ENCODE measurements at regions not wholly inside any gene's neighbourhood (a gene's known extent, or its start where the extent isn't known, plus 50 kb on each side); places are given as distances from the start of the nearest gene placed in this dataset.
A peak's percentile ranks its signal among the peaks of the same experiment; 100 is the strongest.
"Not testable (repeated sequence)": the region's sequence is repeated elsewhere in the genome, so short reads cannot be mapped to it uniquely, and the experiment has no call there.

- DNase-seq = no peak
Observed at GRCh38 chr5:116905885-116906284, 331.3 kb upstream of the SEMA6A start.

DNA sequence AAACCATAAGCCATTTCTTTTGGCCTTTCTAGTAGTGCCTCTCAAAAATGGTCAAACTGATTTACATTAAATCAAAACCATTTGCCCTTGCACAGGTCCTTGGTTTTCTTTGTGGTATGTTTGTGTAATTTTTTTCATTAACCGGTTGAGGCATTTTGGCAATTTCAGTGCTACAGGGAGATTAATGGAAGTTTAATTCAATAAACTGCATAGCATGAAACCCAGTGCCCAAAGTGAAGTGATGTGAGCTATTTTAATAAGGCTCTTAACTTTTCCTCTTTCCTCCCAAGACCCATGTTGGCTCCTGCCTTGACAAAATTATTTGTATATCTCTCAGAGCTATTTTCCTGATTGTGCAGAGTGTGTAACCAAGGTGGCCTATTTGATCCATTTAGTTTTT lies 326.2 kb upstream of the SEMA6A start:
- DNase-seq = no peak

DNA sequence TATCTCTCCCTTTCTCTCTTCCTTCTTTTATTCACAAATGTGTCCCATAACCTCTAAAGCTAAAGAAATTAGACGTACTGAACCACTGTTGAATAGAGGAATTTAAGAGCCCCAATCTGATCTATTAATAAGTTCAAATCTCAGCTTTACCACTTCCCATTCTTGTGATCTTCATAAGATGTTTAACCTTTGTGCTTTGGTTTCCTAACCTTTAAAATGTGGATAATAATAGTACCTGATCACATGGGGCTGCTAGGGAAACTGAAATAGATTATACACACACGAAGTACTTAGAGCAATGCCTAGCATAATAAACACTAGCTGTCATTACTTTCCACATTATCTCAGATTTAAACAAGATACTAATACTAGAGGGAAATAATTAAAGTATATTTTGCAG lies 324.3 kb upstream of the SEMA6A start:
- DNase-seq = no peak

- no peak for DNase-seq
Observed at GRCh38 chr5:116897291-116897690, 322.7 kb upstream of the SEMA6A start.

DNA sequence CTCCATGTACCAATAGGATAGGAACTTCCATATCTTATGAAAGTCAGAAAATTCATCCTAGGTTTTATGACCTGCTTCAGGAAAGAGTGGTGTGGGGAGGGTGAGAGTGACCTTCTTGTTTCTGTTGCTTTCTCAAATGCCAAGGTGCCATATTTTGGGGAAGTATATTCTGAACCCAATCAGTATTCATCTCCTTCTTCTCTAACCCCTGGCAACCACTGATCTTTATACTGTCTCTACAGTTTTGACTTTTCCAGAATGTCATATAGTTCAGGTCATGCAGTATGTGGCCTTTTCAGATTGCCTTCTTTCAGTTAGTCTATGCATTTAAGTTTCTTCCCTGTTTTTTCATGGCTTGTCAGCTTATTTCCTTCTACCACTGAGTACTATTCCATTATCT lies 321.4 kb upstream of the SEMA6A start:
- DNase-seq = no peak

DNA sequence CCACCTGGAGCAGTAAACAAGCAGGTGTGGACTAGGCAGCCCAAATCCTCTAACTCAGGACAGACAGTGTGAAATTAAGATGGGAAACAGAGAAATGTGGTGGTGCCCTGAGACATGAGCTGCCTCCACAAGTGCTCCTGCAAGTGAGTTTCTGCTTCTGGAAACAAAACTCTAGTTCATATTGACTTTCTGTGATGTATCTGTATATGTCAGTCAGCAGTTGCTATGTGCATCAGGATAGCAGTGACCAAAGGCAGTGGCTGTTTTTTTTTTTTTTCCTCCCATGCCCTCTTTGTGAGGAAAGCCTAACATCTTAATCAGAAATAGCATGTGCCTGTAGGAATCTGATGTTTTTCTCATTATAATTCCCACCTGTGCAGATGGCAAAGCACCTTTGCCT lies 318.4 kb upstream of the SEMA6A start:
- DNase-seq = no peak

GRCh38 chr5:116887104-116887503 lies 312.5 kb upstream of the SEMA6A start:
- DNase-seq = peak; percentile 26

- DNase-seq = no peak
Observed at GRCh38 chr5:116885825-116886224, 311.2 kb upstream of the SEMA6A start.

DNA sequence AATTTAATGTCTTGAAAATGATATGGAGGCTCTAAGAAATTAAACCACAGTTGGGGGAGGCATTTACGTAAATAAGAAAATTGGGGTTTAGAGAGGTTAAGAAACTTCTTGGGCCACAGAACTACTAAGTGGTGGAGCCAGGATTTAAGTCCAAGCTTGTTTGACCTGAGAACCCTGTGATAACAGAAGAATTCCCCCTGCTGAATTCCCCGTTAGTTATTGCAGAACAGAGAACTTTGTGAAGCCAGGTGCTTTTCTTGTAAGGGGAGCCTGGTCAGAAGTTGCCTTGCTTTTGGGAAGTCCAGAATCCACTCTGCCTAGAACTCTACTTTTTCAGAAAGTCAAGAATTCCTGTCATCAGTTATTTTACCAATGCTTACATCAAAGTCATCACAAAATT lies 309.3 kb upstream of the SEMA6A start:
- no peak for DNase-seq

GRCh38 chr5:116881921-116882531 lies 307.4 kb upstream of the SEMA6A start:
- peak; percentile 6 for DNase-seq

DNA sequence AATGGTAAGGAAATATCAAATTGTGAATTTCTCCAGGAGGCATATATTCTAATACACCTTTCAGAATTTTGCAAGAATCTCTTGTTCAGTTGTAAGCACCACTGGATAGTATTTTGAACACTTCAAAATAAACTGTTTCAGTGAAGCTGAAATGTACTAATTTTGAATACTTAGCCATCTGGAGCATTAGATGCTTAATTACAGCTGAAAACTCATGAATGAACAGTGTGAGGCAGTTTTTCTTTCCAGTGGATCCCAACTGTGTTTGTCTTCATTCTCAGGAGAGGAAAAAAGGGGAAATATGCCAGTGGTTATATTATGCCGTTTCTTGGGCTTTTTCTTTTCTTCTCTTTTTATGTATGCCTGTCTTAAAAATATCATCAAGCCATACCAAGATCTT lies 306.0 kb upstream of the SEMA6A start:
- DNase-seq = no peak

GRCh38 chr5:116880150-116880549 lies 305.5 kb upstream of the SEMA6A start:
- no peak for DNase-seq

DNA sequence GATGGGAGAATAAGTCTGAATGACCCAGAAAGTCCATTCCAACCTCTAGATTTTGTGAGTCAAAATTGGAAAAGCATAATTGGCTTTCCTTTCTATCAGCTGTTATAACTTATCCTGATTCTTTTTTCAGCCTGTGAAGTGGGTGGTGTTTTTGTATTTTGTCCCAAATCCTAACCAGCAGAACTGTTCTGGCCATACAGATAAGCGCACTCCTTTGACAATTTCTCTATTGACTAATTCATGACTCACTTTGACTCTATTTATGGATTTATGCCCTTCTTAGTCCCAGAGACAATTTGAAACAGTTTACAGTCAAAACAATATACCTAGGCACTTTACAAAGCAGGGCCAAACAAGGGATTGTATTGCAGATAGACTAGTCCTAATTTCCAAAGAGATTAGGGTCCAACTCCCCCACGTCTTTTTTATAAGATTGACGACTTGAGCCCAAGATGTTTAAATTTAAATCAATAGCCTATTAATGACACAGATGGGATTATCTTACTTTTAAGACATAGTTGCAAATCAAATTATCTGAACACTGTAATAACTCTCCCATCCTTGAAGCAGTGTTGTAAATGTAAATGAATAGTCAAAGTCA lies 301.7 kb upstream of the SEMA6A start:
- no peak for DNase-seq

GRCh38 chr5:116872986-116873385 lies 298.4 kb upstream of the SEMA6A start:
- DNase-seq = no peak

DNA sequence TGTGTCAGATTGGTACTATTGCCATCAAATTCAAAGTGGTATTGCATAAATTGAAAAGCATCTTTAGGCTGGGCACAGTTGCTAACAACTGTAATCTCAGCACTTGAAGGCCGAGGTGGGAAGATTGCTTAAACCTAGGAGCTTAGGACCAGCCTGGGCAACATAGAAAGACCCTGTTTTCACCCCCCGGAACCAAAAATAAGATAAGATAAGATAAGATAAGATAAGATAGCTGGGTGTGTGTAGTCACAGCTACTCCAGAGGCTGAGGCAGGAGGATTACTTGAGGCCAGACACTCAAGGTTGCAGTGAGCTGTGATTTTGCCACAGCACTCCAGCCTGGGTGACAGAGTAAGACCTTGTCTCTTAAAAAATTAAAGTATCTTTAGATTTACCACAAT lies 297.9 kb upstream of the SEMA6A start:
- DNase-seq = no peak

DNA sequence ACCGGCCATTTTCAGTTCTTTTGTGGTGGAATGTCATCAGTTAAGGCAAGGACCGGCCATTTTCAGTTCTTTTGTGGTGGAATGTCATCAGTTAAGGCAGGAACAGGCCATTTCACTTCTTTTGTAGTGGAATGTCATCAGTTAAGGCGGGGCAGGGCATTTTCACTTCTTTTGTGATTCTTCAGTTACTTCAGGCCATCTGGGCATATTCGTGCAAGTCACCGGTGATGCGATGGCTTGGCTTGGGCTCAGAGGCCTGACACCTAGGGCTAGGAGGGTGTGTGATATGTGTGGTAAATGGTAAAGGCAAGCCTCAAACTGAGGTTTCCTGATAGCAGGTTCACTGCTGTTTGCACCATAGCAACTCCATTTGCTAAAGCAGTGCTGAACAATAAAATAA lies 293.2 kb upstream of the SEMA6A start:
- DNase-seq = not testable (repeated sequence)

DNA sequence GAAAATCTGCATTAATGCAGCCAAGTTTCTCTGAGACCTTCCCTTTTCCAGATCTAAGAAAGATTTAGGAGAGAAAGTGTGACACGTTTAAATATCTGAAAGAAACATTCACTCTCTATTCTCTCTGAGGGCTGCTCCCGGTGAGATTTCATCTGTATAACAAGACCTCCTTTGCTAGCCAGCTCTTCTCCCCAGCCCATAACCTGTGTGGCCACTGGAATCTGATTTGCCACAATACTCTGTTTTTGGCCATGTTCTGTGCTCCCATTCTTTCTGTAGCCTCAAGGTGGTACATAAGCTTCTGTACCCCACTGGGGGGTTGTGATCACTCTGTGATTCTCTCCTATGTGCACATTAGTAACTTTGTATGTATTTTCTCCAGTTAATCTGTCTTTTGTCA lies 291.0 kb upstream of the SEMA6A start:
- DNase-seq = no peak

GRCh38 chr5:116864838-116865190 lies 290.2 kb upstream of the SEMA6A start:
- DNase-seq = no peak

- DNase-seq = no peak
Observed at GRCh38 chr5:116864157-116864837, 289.7 kb upstream of the SEMA6A start.

DNA sequence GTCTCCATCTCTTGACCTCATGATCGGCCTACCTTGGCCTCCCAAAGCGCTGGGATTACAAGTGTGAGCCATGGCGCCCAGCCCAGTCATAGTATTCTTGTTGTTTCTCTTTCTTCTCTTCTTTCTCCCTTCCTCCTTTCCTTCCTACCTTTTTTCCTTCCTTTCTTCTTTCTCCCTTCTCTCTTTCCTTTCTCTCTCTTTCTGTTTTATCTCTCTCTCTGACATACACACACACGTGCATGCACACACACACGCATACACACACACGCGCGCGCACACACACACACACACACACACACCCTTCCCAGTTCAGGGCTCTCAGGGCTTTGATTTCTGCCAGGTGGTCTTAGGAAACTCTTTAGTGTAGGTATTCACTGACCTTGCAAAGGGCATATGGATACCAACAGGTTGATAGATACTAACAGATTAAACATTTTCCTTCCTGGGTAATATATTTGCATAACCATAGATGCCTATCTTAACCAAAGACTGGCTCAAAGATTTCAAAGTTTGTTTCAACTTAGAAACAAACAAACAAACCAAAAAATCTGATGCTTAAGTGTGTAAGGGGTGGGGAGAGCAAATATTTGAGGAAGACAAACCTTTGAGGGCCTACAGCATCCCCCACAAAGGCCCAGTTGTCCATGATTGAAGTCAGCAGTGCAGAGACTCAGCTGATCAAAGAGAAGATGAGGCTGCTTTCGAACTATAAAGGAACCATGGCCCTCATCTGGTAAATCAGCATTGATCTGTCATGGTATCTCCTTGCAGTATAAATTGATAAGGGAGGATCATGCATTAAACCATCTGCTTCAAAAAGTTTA lies 288.2 kb upstream of the SEMA6A start:
- DNase-seq = no peak

DNA sequence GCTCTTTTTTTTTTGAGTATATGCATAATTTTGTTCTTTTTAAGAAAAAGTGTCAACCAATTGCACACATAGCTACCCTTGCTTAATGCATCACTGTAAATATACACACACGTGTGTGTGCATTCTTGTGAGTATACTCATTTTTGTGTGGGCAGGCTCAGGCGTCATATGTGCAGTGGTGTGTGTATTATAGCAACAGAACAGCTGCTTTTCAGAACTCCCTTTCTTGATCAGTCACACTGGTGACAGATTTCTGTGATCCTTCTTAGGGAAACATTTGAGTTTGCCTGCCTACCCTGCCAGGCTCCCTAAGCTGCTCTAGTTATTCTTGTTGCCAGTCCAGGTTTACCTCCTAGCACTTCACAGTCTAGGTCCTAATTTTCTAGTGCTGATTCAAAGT lies 287.0 kb upstream of the SEMA6A start:
- DNase-seq = no peak

- no peak for DNase-seq
Observed at GRCh38 chr5:116861097-116861496, 286.5 kb upstream of the SEMA6A start.

GRCh38 chr5:116859666-116860320 lies 285.2 kb upstream of the SEMA6A start:
- DNase-seq = no peak

All from NCI-H1105 treated with DMSO at 0.1 percent for 48 hours (cell line).